Endothelial cell of umbilical vein (primary cell): ENCODE measurements at regions not wholly inside any gene's neighbourhood (a gene's known extent, or its start where the extent isn't known, plus 50 kb on each side); places are given as distances from the start of the nearest gene placed in this dataset.

Experiments
- BruUV-seq: library from RNA; stranded (reverse); fragments of 400-500 nt; replicated peaks from 2 replicates; lab custom pipeline; 2021; lab: Mats Ljungman, UMichigan
- CTCF ChIA-PET: fragments of 300-600, 350-600 bp; sonication (Branson Sonifier 250); formaldehyde crosslinking; loops from one replicate; lab custom pipeline; 2021; ENCODE audit warnings: antibody characterized with exemption, inconsistent platforms; lab: Charles Lee
- POLR2A ChIA-PET: fragments of 300-600, 350-600 bp; sonication (Branson Sonifier 250); formaldehyde crosslinking; loops from one replicate; lab custom pipeline; 2021; ENCODE audit warnings: antibody characterized with exemption, inconsistent platforms; lab: Charles Lee
- DNase-seq: peaks from one replicate; pipeline ENCODE4 v3.0.0-alpha.2; 2011; ENCODE audit warnings: low read depth, low spot score
- FAIRE-seq: peaks from 2 replicates; lab custom pipeline; 2011; peaks lifted over from hg19 to GRCh38; lab: Jason Lieb, UNC
- H2AFZ ChIP-seq: 2 replicates; pipeline ENCODE4 v1.6.0; 2012; ENCODE audit warnings: low read depth, low read length, control low read depth, inconsistent platforms
- H3K27ac ChIP-seq: 2 replicates; pipeline ENCODE4 v1.5.1; 2011; ENCODE audit warnings: low read depth, mild to moderate bottlenecking, control low read depth, low read length, moderate library complexity; ENCODE audit not compliant: insufficient read depth
- H3K27me3 ChIP-seq, 2 experiments: 2 replicates each; pipeline versions ENCODE4 v1.6.0 to v1.6.1; 2011; ENCODE audit warnings: low read length in 2 of 2, mixed read lengths in 1 of 2; ENCODE audit not compliant: control insufficient read depth in 2 of 2, insufficient read depth in 2 of 2
- H3K36me3 ChIP-seq, 2 experiments: 2 replicates in 1 of 2; 3 replicates in 1 of 2; pipeline ENCODE4 v1.5.1; 2011; ENCODE audit warnings: low read length in 2 of 2, mild to moderate bottlenecking in 1 of 2, moderate library complexity in 1 of 2; ENCODE audit not compliant: control insufficient read depth in 2 of 2, insufficient read depth in 2 of 2; ENCODE audit errors: extremely low read depth in 1 of 2
- H3K4me1 ChIP-seq: 3 replicates; pipeline ENCODE4 v1.5.1; 2011; ENCODE audit warnings: mild to moderate bottlenecking, low read length; ENCODE audit not compliant: control insufficient read depth, insufficient read depth; ENCODE audit errors: extremely low read depth
- H3K4me2 ChIP-seq: 2 replicates; pipeline ENCODE4 v1.6.1; 2011; ENCODE audit warnings: low read length, control low read depth, mixed read lengths; ENCODE audit not compliant: insufficient read depth
- H3K4me3 ChIP-seq, 3 experiments: fragments of 200-600 bp in 1 of 3; sonication (generic), shearing (Covaris generic) in 1 of 3; replicated peaks in 1 of 3; 2 replicates each; pipeline ENCODE4 v1.5.1; 2011 to 2016; ENCODE audit warnings: control low read depth in 3 of 3, low read length in 3 of 3, mild to moderate bottlenecking in 2 of 3, inconsistent platforms in 1 of 3, low read depth in 1 of 3, moderate library complexity in 1 of 3; ENCODE audit not compliant: insufficient read depth in 1 of 3
- H3K79me2 ChIP-seq: 2 replicates; pipeline ENCODE4 v1.6.0; 2012; ENCODE audit warnings: low read length, inconsistent platforms; ENCODE audit not compliant: control insufficient read depth, insufficient read depth
- H3K9ac ChIP-seq: replicated peaks from 2 replicates; pipeline ENCODE3; 2011; ENCODE audit warnings: low read length, control low read depth; ENCODE audit not compliant: insufficient read depth; ENCODE audit errors: extremely low read depth
- H3K9me1 ChIP-seq: replicated peaks from 3 replicates; pipeline ENCODE4 v1.6.0; 2011; ENCODE audit warnings: mild to moderate bottlenecking, low read length; ENCODE audit not compliant: control insufficient read depth, insufficient read depth; ENCODE audit errors: extremely low read depth
- H3K9me3 ChIP-seq: replicated peaks from 2 replicates; pipeline ENCODE4 v1.5.1; 2012; ENCODE audit warnings: low read length, inconsistent platforms; ENCODE audit not compliant: control insufficient read depth, insufficient read depth
- H4K20me1 ChIP-seq: replicated peaks from 2 replicates; pipeline ENCODE3; 2011; ENCODE audit warnings: mild to moderate bottlenecking, low read length; ENCODE audit not compliant: control insufficient read depth, insufficient read depth; ENCODE audit errors: extremely low read depth
- CTCF ChIP-seq, 2 donors: IDR thresholded peaks; 1 replicate in 1 of 2; 2 replicates in 1 of 2; pipeline ENCODE4 v1.5.1; 2011; ENCODE audit warnings: low read length in 2 of 2, mild to moderate bottlenecking in 2 of 2, moderate library complexity in 2 of 2, control low read depth in 1 of 2, inconsistent platforms in 1 of 2, low read depth in 1 of 2; ENCODE audit not compliant: insufficient read depth in 1 of 2; ENCODE audit errors: extremely low read depth in 1 of 2
- EZH2 ChIP-seq: IDR thresholded peaks from 2 replicates; pipeline ENCODE4 v1.6.1; 2012; ENCODE audit warnings: borderline replicate concordance, low read depth, mild to moderate bottlenecking, moderate library complexity, low read length, inconsistent platforms; ENCODE audit not compliant: severe bottlenecking
- FOS ChIP-seq: IDR thresholded peaks from 2 replicates; pipeline ENCODE4 v1.6.1; 2011; ENCODE audit warnings: mild to moderate bottlenecking, low read length, moderate library complexity, borderline replicate concordance; ENCODE audit not compliant: insufficient read depth
- GATA2 ChIP-seq: IDR thresholded peaks from 2 replicates; pipeline ENCODE4 v1.7.0; 2011; ENCODE audit warnings: low read depth, mild to moderate bottlenecking, moderate library complexity, mixed read lengths, low read length; ENCODE audit not compliant: insufficient read length, insufficient read depth
- JUN ChIP-seq: IDR thresholded peaks from 2 replicates; pipeline ENCODE4 v1.6.1; 2011; ENCODE audit warnings: borderline replicate concordance, low read depth; ENCODE audit not compliant: insufficient read length, insufficient read depth
- MAX ChIP-seq: IDR thresholded peaks from 2 replicates; pipeline ENCODE4 v1.6.1; 2011; ENCODE audit not compliant: insufficient read depth, insufficient read length
- MYC ChIP-seq: IDR thresholded peaks from one replicate; pipeline ENCODE4 v1.6.1; 2011; ENCODE audit warnings: mild to moderate bottlenecking, low read depth, low read length
- POLR2A ChIP-seq: IDR thresholded peaks from 2 replicates; pipeline ENCODE4 v1.6.1; 2012; ENCODE audit warnings: low read depth, mild to moderate bottlenecking, control low read depth, low read length
- POLR2AphosphoS5 ChIP-seq: IDR thresholded peaks from 2 replicates; pipeline ENCODE4 v1.6.1; 2012; ENCODE audit warnings: low read depth, mild to moderate bottlenecking, control low read depth, low read length, moderate library complexity; ENCODE audit not compliant: insufficient read depth
- dilution Hi-C: fragments of 300-500 bp; cut with MboI; formaldehyde crosslinking; loops from one replicate; pipeline ENCODE4 v1.15.0; 2019; ENCODE audit warnings: low sequenced_read_pairs; ENCODE audit not compliant: extremely low pct_ligation_motif_present
- intact Hi-C: fragments of 100-400 bp; cut with micrococcal nuclease; formaldehyde crosslinking; loops from one replicate; pipeline ENCODE4 v1.10.0; 2022

- Histone ChIP-seq H3K27me3 (no peaks in the 10 kb centered on the region), H3K4me3 (no peak overlapping the region), H3K4me2 (no peak overlapping the region), H3K9me3 (no peaks in the 10 kb centered on the region), H3K36me3 (no peaks in the 10 kb centered on the region), H3K27ac (no peak overlapping the region), H4K20me1 (no peaks in the 10 kb centered on the region), H3K79me2 (no peaks in the 10 kb centered on the region), H3K9ac (no peak overlapping the region), H3K4me1 (no peaks in the 10 kb centered on the region), H3K9me1 (no peaks in the 10 kb centered on the region), H2AFZ (no peak overlapping the region)
- BruUV-seq: no TSS peak
- ChIA-PET POLR2A (no interaction called here), CTCF (no interaction called here)
- DNase-seq: no peak
- dilution Hi-C loops: no loop called here
- FAIRE-seq: no peak
- intact Hi-C loops: no loop called here
- TF ChIP-seq CTCF (IDR thresholded peaks at IDR 0.05; ENCODE audit: extremely low read depth in 1 of 2, insufficient read depth in 1 of 2, low read depth in 1 of 2, low read length in 2 of 2): no peak
- TF ChIP-seq FOS: no peak
- TF ChIP-seq MAX: no peak
- TF ChIP-seq EZH2: no peak
- no peak for TF ChIP-seq MYC
- TF ChIP-seq POLR2AphosphoS5: no peak
- TF ChIP-seq POLR2A: no peak
- TF ChIP-seq JUN: no peak
- TF ChIP-seq GATA2: no peak
These were observed 56.6 kb upstream of the EYA2 start for GRCh38 chr20:46838011-46838410.
